K562 (cell line): ENCODE measurements at regions not wholly inside any gene's neighbourhood (a gene's known extent, or its start where the extent isn't known, plus 50 kb on each side); places are given as distances from the start of the nearest gene placed in this dataset.

Experiments used
- BRCA1 ChIP-seq, 2 experiments: fragments of 450-650 bp in 1 of 2; sonication (generic) in 1 of 2; formaldehyde crosslinking in 1 of 2; IDR thresholded peaks; 2 replicates each; pipeline versions ENCODE4 v1.5.0 to v1.6.1; 2017 to 2020; ENCODE audit warnings: mild to moderate bottlenecking in 1 of 2, missing genetic modification reagents in 1 of 2
- CEBPG ChIP-seq, 3 experiments: fragments of 200-800 bp in 1 of 3; sonication (Bioruptor generic) in 1 of 3; sonication (generic) in 1 of 3; formaldehyde crosslinking in 1 of 3; IDR thresholded peaks in 2 of 3; conservative IDR thresholded peaks in 1 of 3; 2 replicates each; pipeline versions ENCODE4 v1.6.1 to v1.8.0; 2016 to 2022; ENCODE audit warnings: missing compliant biosample characterization in 2 of 3, missing genetic modification characterization in 2 of 3, mild to moderate bottlenecking in 1 of 3, missing genetic modification reagents in 1 of 3
- NFE2 ChIP-seq: IDR thresholded peaks from 2 replicates; pipeline ENCODE4 v1.6.1; 2014; ENCODE audit warnings: antibody characterized with exemption, low read depth
- SIN3A ChIP-seq, 2 experiments: fragments of 150-350 bp in 1 of 2; IDR thresholded peaks; 2 replicates each; pipeline ENCODE4 v1.6.1; 2011 to 2016; ENCODE audit warnings: borderline replicate concordance in 2 of 2, low read depth in 2 of 2, low read length in 2 of 2, mild to moderate bottlenecking in 2 of 2, moderate library complexity in 2 of 2; ENCODE audit not compliant: control insufficient read depth in 1 of 2
- TF ChIP-seq, protein P1 (sequence below), 2 experiments: IDR thresholded peaks; 2 replicates each; pipeline ENCODE4 v1.6.1; 2011; ENCODE audit warnings: borderline replicate concordance in 1 of 2, control low read depth in 1 of 2, low read depth in 1 of 2, low read length in 1 of 2, mild to moderate bottlenecking in 1 of 2, mixed read lengths in 1 of 2, moderate library complexity in 1 of 2; ENCODE audit not compliant: insufficient read depth in 1 of 2, insufficient read length in 1 of 2, poor library complexity in 1 of 2, severe bottlenecking in 1 of 2; ENCODE audit errors: extremely low read depth in 1 of 2
- TF ChIP-seq, protein P2 (sequence below): fragments of 450-650 bp; IDR thresholded peaks from 2 replicates; pipeline ENCODE4 v1.6.1; 2016; ENCODE audit warnings: borderline replicate concordance

DNA sequence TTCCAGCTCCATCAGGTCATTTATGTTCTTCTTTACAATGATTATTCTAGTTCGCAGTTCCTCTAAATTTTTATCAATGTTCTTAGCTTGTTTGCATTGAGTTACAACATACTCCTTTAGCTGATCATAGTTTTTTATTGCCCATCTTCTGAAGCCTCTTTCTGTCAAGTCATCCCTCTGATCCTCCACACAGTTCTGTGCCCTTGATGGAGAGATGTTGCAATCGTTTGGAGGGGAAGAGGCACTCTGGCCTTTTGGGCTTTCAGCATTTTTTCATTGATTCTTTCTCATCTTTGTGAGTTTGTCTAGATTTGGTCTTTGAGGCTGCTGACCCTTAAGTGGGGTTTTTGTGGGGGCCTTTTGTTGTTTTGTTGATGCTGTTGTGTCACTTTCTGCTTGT is 234.6 kb upstream of the CBLB start (continued):
- TF ChIP-seq SIN3A (IDR thresholded peaks at IDR 0.05; ENCODE audit: borderline replicate concordance in 2 of 2, control insufficient read depth in 1 of 2, low read depth in 2 of 2, low read length in 2 of 2) (no peak), CEBPG (CRISPR knock-in tag; IDR thresholded peaks at IDR 0.05) (0 out of 2 replicates have a peak, but pooled peaks have one; percentile 16), CEBPG (tag; conservative IDR thresholded peaks at IDR 0.05 in 1 of 2, IDR thresholded peaks at IDR 0.05 in 1 of 2) (peak; percentile 38 to 50; a peak in 3 of 4 replicates), BRCA1 (IDR thresholded peaks at IDR 0.05) (no peak), BRCA1 (CRISPR knock-in tag; IDR thresholded peaks at IDR 0.05) (no peak), NFE2 (peak; percentile 32; the same call in 1 of the 2 replicates)
- TF ChIP-seq, protein P1, sequence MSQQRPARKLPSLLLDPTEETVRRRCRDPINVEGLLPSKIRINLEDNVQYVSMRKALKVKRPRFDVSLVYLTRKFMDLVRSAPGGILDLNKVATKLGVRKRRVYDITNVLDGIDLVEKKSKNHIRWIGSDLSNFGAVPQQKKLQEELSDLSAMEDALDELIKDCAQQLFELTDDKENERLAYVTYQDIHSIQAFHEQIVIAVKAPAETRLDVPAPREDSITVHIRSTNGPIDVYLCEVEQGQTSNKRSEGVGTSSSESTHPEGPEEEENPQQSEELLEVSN (IDR thresholded peaks at IDR 0.05; ENCODE audit: borderline replicate concordance in 1 of 2, extremely low read depth in 1 of 2, insufficient read depth in 1 of 2, insufficient read length in 1 of 2, low read depth in 1 of 2, low read length in 1 of 2, poor library complexity in 1 of 2, severe bottlenecking in 1 of 2), result no peak
- TF ChIP-seq, protein P2, sequence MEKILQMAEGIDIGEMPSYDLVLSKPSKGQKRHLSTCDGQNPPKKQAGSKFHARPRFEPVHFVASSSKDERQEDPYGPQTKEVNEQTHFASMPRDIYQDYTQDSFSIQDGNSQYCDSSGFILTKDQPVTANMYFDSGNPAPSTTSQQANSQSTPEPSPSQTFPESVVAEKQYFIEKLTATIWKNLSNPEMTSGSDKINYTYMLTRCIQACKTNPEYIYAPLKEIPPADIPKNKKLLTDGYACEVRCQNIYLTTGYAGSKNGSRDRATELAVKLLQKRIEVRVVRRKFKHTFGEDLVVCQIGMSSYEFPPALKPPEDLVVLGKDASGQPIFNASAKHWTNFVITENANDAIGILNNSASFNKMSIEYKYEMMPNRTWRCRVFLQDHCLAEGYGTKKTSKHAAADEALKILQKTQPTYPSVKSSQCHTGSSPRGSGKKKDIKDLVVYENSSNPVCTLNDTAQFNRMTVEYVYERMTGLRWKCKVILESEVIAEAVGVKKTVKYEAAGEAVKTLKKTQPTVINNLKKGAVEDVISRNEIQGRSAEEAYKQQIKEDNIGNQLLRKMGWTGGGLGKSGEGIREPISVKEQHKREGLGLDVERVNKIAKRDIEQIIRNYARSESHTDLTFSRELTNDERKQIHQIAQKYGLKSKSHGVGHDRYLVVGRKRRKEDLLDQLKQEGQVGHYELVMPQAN, result no peak
